OCI-LY1 (cell line): ENCODE measurements at regions not wholly inside any gene's neighbourhood (a gene's known extent, or its start where the extent isn't known, plus 50 kb on each side); places are given as distances from the start of the nearest gene placed in this dataset.

Experiments
- CTCF ChIP-seq: fragments of 200-600 bp; sonication (generic), shearing (Covaris generic); IDR thresholded peaks from 2 replicates; pipeline ENCODE4 v1.5.1; 2017; ENCODE audit warnings: mild to moderate bottlenecking, antibody characterized with exemption, low read length, moderate library complexity, mixed read lengths
- EZH2 ChIP-seq: fragments of 200-600 bp; sonication (generic), shearing (Covaris generic); IDR thresholded peaks from 2 replicates; pipeline ENCODE4 v1.8.0; 2017; ENCODE audit warnings: borderline replicate concordance, mixed run types, mild to moderate bottlenecking, antibody characterized with exemption, low read length, moderate library complexity, mixed read lengths

GRCh38 chr7:41437257-41438196 is 265.4 kb downstream of the INHBA start:
- TF ChIP-seq CTCF (no peak), EZH2 (no peak)
